ES-I3 (cell line): ENCODE measurements at regions not wholly inside any gene's neighbourhood (a gene's known extent, or its start where the extent isn't known, plus 50 kb on each side); places are given as distances from the start of the nearest gene placed in this dataset.

Experiments used
- H3K36me3 ChIP-seq: 2 replicates; pipeline ENCODE4 v1.6.1; 2013; ENCODE audit warnings: mild to moderate bottlenecking, low read length, control low read depth, moderate library complexity; ENCODE audit not compliant: insufficient read depth
- H3K4me1 ChIP-seq: 2 replicates; pipeline ENCODE4 v1.6.1; 2013; ENCODE audit warnings: mild to moderate bottlenecking, control low read depth, low read length; ENCODE audit not compliant: insufficient read depth
- H3K9ac ChIP-seq: 2 replicates; pipeline ENCODE4 v1.6.1; 2013; ENCODE audit warnings: low read depth, mild to moderate bottlenecking, low read length, moderate library complexity
- H3K9me3 ChIP-seq: 2 replicates; pipeline ENCODE4 v1.6.1; 2013; ENCODE audit warnings: mild to moderate bottlenecking, low read length, moderate library complexity; ENCODE audit not compliant: control insufficient read depth, insufficient read depth

GRCh38 chr3:116969646-116970045 is 260.1 kb downstream of the TUSC7 start:
- H3K4me1 ChIP-seq: no peaks in the 10 kb centered on the region
- H3K9me3 ChIP-seq: no peaks in the 10 kb centered on the region
- H3K36me3 ChIP-seq: no peaks in the 10 kb centered on the region
- no peak overlapping the region for H3K9ac ChIP-seq

- no peaks in the 10 kb centered on the region for H3K9me3 ChIP-seq
- no peaks in the 10 kb centered on the region for H3K36me3 ChIP-seq
- no peaks in the 10 kb centered on the region for H3K4me1 ChIP-seq
- no peak overlapping the region for H3K9ac ChIP-seq
These were observed 262.0 kb downstream of the TUSC7 start for GRCh38 chr3:116971531-116971930.

GRCh38 chr3:116974702-116975101 is 265.1 kb downstream of the TUSC7 start:
- no peak overlapping the region for H3K9ac ChIP-seq
- no peaks in the 10 kb centered on the region for H3K4me1 ChIP-seq
- no peaks in the 10 kb centered on the region for H3K36me3 ChIP-seq
- no peaks in the 10 kb centered on the region for H3K9me3 ChIP-seq

GRCh38 chr3:116977441-116977840 is 267.9 kb downstream of the TUSC7 start:
- H3K9me3 ChIP-seq: no peaks in the 10 kb centered on the region
- H3K36me3 ChIP-seq: no peaks in the 10 kb centered on the region
- no peak overlapping the region for H3K9ac ChIP-seq
- no peaks in the 10 kb centered on the region for H3K4me1 ChIP-seq

- no peaks in the 10 kb centered on the region for H3K9me3 ChIP-seq
- H3K36me3 ChIP-seq: no peaks in the 10 kb centered on the region
- no peaks in the 10 kb centered on the region for H3K4me1 ChIP-seq
- no peak overlapping the region for H3K9ac ChIP-seq
These were observed 270.5 kb downstream of the TUSC7 start for GRCh38 chr3:116980099-116980498.

GRCh38 chr3:116981089-116981488 is 271.5 kb downstream of the TUSC7 start:
- no peaks in the 10 kb centered on the region for H3K4me1 ChIP-seq

GRCh38 chr3:116984301-116984700 is 274.7 kb downstream of the TUSC7 start:
- Histone ChIP-seq H3K36me3 (no peaks in the 10 kb centered on the region), H3K4me1 (no peaks in the 10 kb centered on the region), H3K9ac (no peak overlapping the region), H3K9me3 (no peaks in the 10 kb centered on the region; the same call in 1 of the 2 replicates)

More at GRCh38 chr3:116981089-116981488, 271.5 kb downstream of the TUSC7 start:
- no peaks in the 10 kb centered on the region for H3K36me3 ChIP-seq
- no peaks in the 10 kb centered on the region for H3K9me3 ChIP-seq
- H3K9ac ChIP-seq: no peak overlapping the region

- Histone ChIP-seq H3K9ac (no peak overlapping the region), H3K36me3 (no peaks in the 10 kb centered on the region), H3K4me1 (no peaks in the 10 kb centered on the region), H3K9me3 (no peaks in the 10 kb centered on the region)
These were observed 284.8 kb downstream of the TUSC7 start for GRCh38 chr3:116994351-116994879.

GRCh38 chr3:117003501-117003900 is 293.9 kb downstream of the TUSC7 start:
- Histone ChIP-seq H3K4me1 (no peaks in the 10 kb centered on the region), H3K9me3 (no peaks in the 10 kb centered on the region), H3K36me3 (no peaks in the 10 kb centered on the region), H3K9ac (no peak overlapping the region)

- Histone ChIP-seq H3K4me1 (no peaks in the 10 kb centered on the region), H3K36me3 (no peaks in the 10 kb centered on the region), H3K9me3 (no peaks in the 10 kb centered on the region), H3K9ac (no peak overlapping the region)
These were observed 295.7 kb downstream of the TUSC7 start for GRCh38 chr3:117005274-117005673.

- no peaks in the 10 kb centered on the region for H3K36me3 ChIP-seq
- no peaks in the 10 kb centered on the region for H3K9me3 ChIP-seq
- no peaks in the 10 kb centered on the region for H3K4me1 ChIP-seq
- no peak overlapping the region for H3K9ac ChIP-seq
These were observed 296.4 kb downstream of the TUSC7 start for GRCh38 chr3:117005911-117006522.

- no peak overlapping the region for H3K9ac ChIP-seq
- no peaks in the 10 kb centered on the region for H3K4me1 ChIP-seq
These were observed 300.7 kb downstream of the TUSC7 start for GRCh38 chr3:117010318-117010717.

GRCh38 chr3:117011687-117012250 is 302.2 kb downstream of the TUSC7 start:
- Histone ChIP-seq H3K9me3 (no peaks in the 10 kb centered on the region), H3K36me3 (no peaks in the 10 kb centered on the region), H3K9ac (no peak overlapping the region), H3K4me1 (no peaks in the 10 kb centered on the region)

More at GRCh38 chr3:117010318-117010717, 300.7 kb downstream of the TUSC7 start:
- H3K9me3 ChIP-seq: no peaks in the 10 kb centered on the region
- H3K36me3 ChIP-seq: no peaks in the 10 kb centered on the region

- H3K9ac ChIP-seq: no peak overlapping the region
- H3K9me3 ChIP-seq: no peaks in the 10 kb centered on the region
- H3K4me1 ChIP-seq: no peaks in the 10 kb centered on the region; the same call in 1 of the 2 replicates
- H3K36me3 ChIP-seq: no peaks in the 10 kb centered on the region
These were observed 306.8 kb downstream of the TUSC7 start for GRCh38 chr3:117016378-117016777.
